SK-N-SH (cell line): ENCODE measurements at regions not wholly inside any gene's neighbourhood (a gene's known extent, or its start where the extent isn't known, plus 50 kb on each side); places are given as distances from the start of the nearest gene placed in this dataset.

Experiments
- MXI1 ChIP-seq: IDR thresholded peaks from 2 replicates; pipeline ENCODE4 v1.6.1; 2012; ENCODE audit warnings: mild to moderate bottlenecking, low read depth, low read length, improper control_type of control experiment
- TF ChIP-seq, protein P1 (sequence below): fragments of 200-600 bp; sonication (generic); IDR thresholded peaks from 2 replicates; pipeline ENCODE4 v1.6.1; 2017; ENCODE audit warnings: antibody characterized with exemption, mild to moderate bottlenecking, moderate library complexity

DNA sequence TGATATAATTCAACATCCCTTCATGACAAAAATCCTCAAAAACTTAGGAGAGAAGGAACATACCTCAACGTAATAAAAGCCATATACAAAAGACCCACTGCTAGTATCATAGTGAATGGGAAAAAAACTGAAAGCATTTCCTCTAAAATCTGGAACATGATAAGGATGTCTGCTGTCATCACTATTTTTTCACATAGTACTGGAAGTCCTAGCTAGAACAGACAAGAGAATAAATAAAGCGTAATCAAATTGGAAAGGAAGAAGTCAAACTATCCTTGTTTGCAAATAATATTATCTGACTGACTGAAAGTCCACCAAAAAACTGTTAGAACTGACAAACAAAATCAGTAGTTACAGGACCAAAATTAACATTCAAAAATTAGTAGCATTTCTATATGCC lies 985.4 kb upstream of the AGA start:
- TF ChIP-seq, protein P1, sequence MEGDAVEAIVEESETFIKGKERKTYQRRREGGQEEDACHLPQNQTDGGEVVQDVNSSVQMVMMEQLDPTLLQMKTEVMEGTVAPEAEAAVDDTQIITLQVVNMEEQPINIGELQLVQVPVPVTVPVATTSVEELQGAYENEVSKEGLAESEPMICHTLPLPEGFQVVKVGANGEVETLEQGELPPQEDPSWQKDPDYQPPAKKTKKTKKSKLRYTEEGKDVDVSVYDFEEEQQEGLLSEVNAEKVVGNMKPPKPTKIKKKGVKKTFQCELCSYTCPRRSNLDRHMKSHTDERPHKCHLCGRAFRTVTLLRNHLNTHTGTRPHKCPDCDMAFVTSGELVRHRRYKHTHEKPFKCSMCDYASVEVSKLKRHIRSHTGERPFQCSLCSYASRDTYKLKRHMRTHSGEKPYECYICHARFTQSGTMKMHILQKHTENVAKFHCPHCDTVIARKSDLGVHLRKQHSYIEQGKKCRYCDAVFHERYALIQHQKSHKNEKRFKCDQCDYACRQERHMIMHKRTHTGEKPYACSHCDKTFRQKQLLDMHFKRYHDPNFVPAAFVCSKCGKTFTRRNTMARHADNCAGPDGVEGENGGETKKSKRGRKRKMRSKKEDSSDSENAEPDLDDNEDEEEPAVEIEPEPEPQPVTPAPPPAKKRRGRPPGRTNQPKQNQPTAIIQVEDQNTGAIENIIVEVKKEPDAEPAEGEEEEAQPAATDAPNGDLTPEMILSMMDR: no peak
- no peak for TF ChIP-seq MXI1
